AG04449 (cell line): ENCODE measurements at regions not wholly inside any gene's neighbourhood (a gene's known extent, or its start where the extent isn't known, plus 50 kb on each side); places are given as distances from the start of the nearest gene placed in this dataset.

Experiments used
- CTCF ChIA-PET: fragments of 350-600 bp; formaldehyde crosslinking; extraction: SDS; loops from one replicate; lab custom pipeline; 2021; ENCODE audit warnings: antibody characterized with exemption; lab: Yijun Ruan, JAX
- POLR2A ChIA-PET: fragments of 400-600, 350-600 bp; formaldehyde crosslinking; extraction: SDS; loops from one replicate; lab custom pipeline; 2020; ENCODE audit warnings: antibody characterized with exemption, inconsistent platforms; lab: Yijun Ruan, JAX
- DNase-seq: peaks from one replicate; pipeline ENCODE4 v3.0.0-alpha.2; 2010; ENCODE audit warnings: low read depth, low spot score
- H3K4me3 ChIP-seq: 2 replicates; pipeline ENCODE4 v1.5.1; 2011; ENCODE audit warnings: low read depth, mild to moderate bottlenecking, control low read depth, low read length
- TF ChIP-seq, protein P1 (sequence below): IDR thresholded peaks from one replicate; pipeline ENCODE4 v1.5.1; 2011; ENCODE audit warnings: mild to moderate bottlenecking, moderate library complexity, low read length, control low read depth, inconsistent platforms; ENCODE audit not compliant: insufficient read depth; ENCODE audit errors: missing control alignments

DNA sequence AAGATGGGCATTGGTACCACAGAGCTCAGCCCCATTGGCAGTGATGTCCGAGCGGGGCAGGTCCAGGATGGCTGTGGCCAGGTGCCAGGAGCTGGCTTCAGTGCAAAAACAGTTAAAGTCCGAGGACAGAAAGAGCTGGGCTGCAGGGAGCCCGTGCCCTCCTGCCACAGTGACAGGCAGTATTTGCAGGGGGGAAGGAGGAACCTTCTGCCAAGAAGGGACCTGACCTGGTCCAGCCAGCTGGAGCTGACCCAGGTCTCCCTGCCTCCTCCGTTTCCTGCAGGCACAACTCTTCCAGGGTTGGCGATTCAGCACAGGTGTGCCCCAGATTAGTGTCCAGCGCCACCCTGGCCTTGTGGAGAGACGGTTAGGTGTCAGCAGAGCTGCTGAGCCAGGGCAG is 199.0 kb downstream of the ENGASE start:
- ChIA-PET POLR2A (no interaction called here), CTCF (no interaction called here)
- H3K4me3 ChIP-seq, result no peak overlapping the region
- DNase-seq, result no peak
- TF ChIP-seq, protein P1, sequence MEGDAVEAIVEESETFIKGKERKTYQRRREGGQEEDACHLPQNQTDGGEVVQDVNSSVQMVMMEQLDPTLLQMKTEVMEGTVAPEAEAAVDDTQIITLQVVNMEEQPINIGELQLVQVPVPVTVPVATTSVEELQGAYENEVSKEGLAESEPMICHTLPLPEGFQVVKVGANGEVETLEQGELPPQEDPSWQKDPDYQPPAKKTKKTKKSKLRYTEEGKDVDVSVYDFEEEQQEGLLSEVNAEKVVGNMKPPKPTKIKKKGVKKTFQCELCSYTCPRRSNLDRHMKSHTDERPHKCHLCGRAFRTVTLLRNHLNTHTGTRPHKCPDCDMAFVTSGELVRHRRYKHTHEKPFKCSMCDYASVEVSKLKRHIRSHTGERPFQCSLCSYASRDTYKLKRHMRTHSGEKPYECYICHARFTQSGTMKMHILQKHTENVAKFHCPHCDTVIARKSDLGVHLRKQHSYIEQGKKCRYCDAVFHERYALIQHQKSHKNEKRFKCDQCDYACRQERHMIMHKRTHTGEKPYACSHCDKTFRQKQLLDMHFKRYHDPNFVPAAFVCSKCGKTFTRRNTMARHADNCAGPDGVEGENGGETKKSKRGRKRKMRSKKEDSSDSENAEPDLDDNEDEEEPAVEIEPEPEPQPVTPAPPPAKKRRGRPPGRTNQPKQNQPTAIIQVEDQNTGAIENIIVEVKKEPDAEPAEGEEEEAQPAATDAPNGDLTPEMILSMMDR, result no peak

GRCh38 chr17:79272666-79273219 is 198.1 kb downstream of the ENGASE start:
- ChIA-PET CTCF (no interaction called here), POLR2A (no interaction called here)
- no peak for DNase-seq
- no peak overlapping the region for H3K4me3 ChIP-seq
- TF ChIP-seq, protein P1, result no peak

GRCh38 chr17:79272220-79272619 is 197.6 kb downstream of the ENGASE start:
- ChIA-PET POLR2A (no interaction called here), CTCF (no interaction called here)
- no peak for DNase-seq
- TF ChIP-seq, protein P1, result no peak
- H3K4me3 ChIP-seq, result no peak overlapping the region

DNA sequence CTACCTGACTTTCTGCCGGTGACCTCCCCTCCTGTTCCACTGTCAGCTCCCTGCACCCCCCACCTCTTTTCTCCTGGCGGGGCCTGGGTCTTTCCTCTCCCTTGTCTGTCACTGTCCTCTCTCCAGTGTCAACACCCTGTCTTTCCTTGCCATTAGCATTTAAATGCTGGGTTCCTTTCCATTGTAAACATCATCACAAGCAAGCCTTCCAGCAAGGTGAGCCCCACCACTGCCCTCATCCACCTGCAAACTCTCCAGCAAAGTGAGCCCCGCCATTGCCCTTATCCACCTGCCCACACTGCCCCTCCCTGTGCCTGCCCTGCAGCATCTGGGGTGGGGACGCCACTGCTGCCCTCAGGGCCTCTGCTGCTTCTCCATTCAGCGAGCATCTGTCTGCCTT is 195.0 kb downstream of the ENGASE start:
- no peak for DNase-seq
- no peak overlapping the region for H3K4me3 ChIP-seq
- ChIA-PET CTCF (no interaction called here), POLR2A (no interaction called here)
- TF ChIP-seq, protein P1, result no peak

GRCh38 chr17:79263191-79263590 is 188.6 kb downstream of the ENGASE start:
- ChIA-PET CTCF (interaction anchor here (1.7 kb wide), 1 partner anchor 176 kb away, joined by 4 read pairs; no protein-coding TSS in a partner anchor), POLR2A (no interaction called here)
- TF ChIP-seq, protein P1, result no peak
- no peak overlapping the region for H3K4me3 ChIP-seq
- no peak for DNase-seq

DNA sequence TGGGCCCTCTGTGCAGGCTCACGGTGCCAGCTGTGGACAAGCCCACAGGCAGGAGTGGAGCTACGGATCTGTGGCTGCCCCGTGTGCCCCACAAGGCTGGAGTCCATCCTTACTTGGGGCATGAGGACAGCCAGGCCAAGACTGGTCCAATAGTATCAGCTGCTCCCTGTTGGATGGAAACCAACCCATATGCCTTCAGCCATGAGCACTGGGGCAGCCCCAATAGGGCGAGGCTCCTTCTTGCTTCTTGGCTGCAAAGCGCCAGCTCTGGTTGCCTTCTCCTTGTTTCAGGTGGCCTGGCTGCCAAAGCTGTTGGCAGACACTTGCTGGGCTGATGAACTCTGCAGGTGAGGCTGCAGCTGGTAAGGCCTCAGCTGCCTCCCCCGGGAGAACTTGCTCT is 188.0 kb downstream of the ENGASE start:
- H3K4me3 ChIP-seq, result no peak overlapping the region
- POLR2A ChIA-PET, result no interaction called here
- no peak for DNase-seq
- TF ChIP-seq, protein P1, result no peak
- CTCF ChIA-PET, result interaction anchor here (1.7 kb wide), 1 partner anchor 175 kb away, joined by 4 read pairs; no protein-coding TSS in a partner anchor
